Ramos (cell line): ENCODE measurements at regions not wholly inside any gene's neighbourhood (a gene's known extent, or its start where the extent isn't known, plus 50 kb on each side); places are given as distances from the start of the nearest gene placed in this dataset.
"Not testable (repeated sequence)": the region's sequence is repeated elsewhere in the genome, so short reads cannot be mapped to it uniquely, and the experiment has no call there.

Source experiments
- in situ Hi-C: fragments of 300-500 bp; cut with MboI; formaldehyde crosslinking; loops from one replicate; pipeline ENCODE4 v1.14.3; 2022; ENCODE audit warnings: low sequenced_read_pairs; ENCODE audit not compliant: unreplicated experiment

DNA sequence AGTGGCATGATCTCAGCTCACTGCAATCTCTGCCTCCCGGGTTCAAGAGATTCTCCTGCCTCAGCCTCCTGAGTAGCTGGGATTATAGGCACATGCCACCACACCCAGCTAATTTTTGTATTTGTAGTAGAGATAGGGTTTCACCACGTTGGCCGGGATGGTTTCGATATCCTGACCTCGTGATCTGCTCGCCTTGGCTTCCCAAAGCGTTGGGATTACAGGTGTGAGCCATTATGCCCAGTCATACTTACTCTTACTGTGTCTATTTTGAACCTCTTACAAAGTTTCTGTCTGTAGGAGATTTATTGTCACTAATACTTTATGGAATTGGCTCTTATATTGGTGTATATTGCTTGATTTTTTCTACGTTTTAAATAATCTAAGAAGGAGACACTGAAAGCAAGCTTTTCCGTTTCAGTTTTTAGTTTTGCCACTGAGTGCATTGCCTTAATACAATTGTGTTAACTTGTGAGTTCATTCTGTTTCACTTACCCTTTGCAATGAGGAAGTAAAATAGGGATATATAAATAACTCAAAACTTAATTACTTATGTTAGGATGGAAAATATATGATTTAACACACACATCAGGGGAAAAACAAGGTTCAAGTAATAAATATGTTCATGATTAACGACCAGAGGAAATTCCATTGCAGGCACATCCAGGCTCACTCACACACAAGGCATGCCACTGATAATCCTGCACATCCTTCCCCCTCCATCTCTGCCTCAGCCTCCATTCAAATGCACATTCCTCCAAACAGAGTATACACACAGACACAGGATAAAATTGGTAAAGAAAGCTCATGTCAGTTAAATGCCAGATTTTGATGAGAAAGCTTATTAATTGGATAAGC lies 279.3 kb upstream of the RASGRP1 start:
- in situ Hi-C loops: no loop called here

GRCh38 chr15:38844736-38845135 lies 280.1 kb upstream of the RASGRP1 start:
- in situ Hi-C loops: no loop called here

DNA sequence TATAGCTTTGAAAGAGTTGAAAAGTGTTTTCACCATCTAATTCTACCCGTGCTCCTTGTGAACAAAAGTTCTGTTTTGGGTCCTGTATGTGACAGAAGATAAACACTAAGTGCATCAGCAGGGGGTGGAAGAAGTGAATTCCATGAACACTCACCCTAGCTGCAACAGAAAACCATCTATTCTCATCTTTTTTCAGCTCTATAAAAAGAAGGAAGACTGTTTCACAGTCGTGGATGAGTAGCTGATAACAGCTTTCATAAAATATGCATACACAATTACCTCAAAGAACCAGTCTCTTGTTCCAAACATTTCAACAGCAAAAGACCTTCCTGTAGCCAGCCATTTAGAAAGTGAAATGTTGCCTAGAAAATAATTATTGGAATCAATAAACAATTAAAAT lies 281.7 kb upstream of the RASGRP1 start:
- in situ Hi-C loops: no loop called here

- in situ Hi-C loops: no loop called here
Measured at GRCh38 chr15:38847666-38848065, 283.1 kb upstream of the RASGRP1 start.

- in situ Hi-C loops: no loop called here
Measured at GRCh38 chr15:38849046-38849445, 284.4 kb upstream of the RASGRP1 start.

DNA sequence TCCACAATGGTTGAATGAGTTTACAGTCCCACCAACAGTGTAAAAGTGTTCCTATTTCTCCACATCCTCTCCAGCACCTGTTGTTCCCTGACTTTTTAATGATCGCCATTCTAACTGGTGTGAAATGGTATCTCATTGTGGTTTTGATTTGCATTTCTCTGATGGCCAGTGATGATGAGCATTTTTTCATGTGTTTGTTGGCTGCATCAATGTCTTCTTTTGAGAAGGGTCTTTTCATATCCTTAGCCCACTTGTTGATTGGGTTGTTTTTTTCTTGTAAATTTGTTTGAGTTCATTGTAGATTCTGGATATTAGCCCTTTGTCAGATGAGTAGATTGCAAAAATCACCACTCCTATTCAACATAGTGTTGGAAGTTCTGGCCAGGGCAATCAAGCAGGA lies 287.6 kb upstream of the RASGRP1 start:
- in situ Hi-C loops: not testable (repeated sequence)

DNA sequence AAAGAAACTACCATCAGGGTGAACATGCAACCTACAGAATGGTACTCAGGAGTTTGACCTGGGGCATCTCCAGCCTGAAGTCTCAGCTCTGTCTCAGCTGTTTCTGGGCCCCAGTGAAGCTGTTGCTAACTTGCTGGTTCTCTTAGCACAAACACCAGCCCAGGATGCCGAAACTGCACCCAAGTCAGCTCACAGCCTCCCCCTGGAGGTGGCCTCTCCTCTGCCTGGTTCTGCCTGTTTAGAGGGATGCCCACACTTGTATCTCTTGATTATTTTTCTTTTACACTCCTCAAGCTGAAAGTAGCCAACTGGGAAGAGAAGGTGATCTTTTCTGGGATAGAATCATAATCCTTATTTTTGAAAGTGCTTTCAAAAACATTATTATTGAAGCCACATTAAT lies 289.0 kb upstream of the RASGRP1 start:
- in situ Hi-C loops: no loop called here

GRCh38 chr15:38854506-38854905 lies 289.9 kb upstream of the RASGRP1 start:
- in situ Hi-C loops: no loop called here

GRCh38 chr15:38857814-38858213 lies 293.2 kb upstream of the RASGRP1 start:
- in situ Hi-C loops: no loop called here

- in situ Hi-C loops: no loop called here
Measured at GRCh38 chr15:38859574-38859973, 295.0 kb upstream of the RASGRP1 start.

DNA sequence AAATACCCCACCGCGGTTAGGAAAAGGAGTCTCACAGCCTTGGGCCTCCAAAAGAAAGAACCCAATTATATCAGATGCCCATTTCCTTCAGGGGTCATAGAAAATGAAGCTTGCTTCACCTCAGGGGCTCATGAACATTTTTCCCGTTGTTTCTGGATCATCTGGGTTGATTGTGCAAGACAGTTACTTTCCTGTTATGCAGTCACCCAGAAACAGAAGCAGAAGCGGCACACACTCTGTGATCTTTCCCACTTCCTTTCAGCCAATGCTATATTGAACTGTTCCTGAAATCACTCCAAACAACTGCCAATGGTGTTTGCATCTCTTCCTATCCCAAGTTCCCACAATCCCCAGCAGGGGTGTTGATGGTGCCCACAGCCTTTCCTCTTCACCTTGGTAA lies 295.6 kb upstream of the RASGRP1 start:
- in situ Hi-C loops: no loop called here

- in situ Hi-C loops: no loop called here
Measured at GRCh38 chr15:38860674-38861073, 296.1 kb upstream of the RASGRP1 start.

DNA sequence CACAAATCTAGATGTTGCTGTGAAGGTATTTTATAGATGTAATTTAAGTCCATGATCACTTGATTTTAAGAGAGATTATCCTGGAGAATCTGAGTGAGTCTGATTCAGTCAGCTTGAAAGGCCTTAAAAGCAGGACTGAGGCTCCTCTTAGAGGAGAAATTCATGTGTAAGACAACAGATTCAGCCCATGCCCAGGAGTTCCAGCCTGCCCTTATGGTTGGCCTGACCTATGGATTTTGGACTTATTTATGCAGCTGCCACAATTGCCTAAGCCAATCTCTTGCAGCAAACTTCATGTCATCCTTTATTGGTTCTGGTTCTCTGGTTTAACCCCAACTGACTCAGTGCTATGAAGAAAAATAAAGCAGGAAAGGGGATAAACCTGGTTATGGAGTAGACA lies 296.5 kb upstream of the RASGRP1 start:
- in situ Hi-C loops: no loop called here

DNA sequence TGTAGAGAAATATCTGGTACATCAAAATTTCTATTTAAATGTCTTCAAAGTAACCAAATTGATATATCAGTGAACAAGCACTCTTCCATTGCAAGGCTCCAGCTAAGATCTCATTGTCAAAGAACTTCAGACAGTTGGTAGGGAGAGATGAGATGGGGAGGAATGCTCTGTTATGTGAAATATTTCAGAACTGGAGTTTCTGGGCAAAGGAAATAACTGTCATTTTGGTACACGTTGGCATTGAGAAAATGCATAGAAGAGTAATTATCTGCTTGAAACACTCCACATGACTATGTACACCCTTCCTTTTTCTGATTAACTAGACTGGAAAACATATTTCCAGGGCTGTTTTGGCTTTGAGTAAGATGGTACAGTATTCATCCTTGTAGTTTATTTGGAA lies 297.5 kb upstream of the RASGRP1 start:
- in situ Hi-C loops: no loop called here

- in situ Hi-C loops: no loop called here
Measured at GRCh38 chr15:38863381-38863780, 298.8 kb upstream of the RASGRP1 start.

DNA sequence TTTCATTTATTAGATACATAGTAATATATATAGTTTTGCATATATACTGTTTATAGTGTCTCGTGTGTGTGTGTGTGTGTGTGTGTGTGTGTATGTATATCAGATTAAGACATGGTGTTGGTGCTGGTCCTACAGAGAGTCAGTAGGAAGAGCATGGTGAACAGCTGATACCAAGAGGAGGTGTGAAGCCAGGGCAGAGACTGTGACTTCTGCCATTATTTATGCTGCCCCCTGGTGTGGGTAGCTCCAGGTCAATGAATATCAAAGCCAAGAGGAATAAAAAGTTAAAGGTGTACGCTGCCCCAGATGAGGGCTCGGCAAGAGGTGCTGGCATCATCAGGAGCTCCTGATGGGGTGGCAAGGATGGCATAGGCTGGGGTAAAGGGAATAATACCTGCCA lies 299.5 kb upstream of the RASGRP1 start:
- in situ Hi-C loops: no loop called here

GRCh38 chr15:38864827-38865581 lies 300.4 kb upstream of the RASGRP1 start:
- in situ Hi-C loops: no loop called here

- in situ Hi-C loops: no loop called here
Measured at GRCh38 chr15:38867556-38867955, 302.9 kb upstream of the RASGRP1 start.

DNA sequence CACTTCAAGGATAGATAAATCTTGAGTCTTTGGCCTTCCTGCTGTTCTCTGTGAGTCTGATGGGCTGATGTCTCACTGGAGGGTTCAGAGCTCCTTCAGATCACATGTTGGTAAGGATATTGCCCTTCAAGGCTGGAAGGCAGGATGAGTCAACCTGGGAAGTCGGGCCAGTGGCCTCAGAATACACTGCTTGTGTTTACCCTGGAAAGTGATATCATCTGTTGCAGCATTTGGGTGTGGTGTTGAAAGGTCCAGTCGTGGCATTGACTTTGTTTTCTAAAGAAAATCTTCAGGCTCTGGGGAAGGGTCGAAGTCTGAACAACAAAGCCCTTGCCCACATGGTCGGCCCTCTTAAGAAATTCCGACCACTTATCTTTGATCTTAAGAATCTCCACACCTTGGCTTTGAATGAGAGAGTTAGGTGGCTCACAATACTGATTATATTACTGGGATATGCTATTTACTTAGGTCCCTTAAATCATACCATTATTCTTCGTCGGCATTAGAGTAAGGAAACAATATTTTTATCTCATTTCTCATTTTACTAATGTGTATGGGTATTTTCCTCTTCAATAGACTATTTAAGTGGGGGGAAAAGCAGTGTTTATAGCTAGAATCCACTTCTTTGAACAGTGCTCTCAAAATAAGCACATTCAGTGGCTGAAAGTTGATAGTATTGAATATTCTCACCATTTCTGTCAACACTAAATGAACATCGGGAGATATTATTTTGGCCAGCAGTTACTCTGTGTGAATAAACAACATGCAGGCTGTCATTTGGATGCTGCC lies 303.9 kb upstream of the RASGRP1 start:
- in situ Hi-C loops: no loop called here

GRCh38 chr15:38871638-38872037 lies 307.0 kb upstream of the RASGRP1 start:
- in situ Hi-C loops: no loop called here

DNA sequence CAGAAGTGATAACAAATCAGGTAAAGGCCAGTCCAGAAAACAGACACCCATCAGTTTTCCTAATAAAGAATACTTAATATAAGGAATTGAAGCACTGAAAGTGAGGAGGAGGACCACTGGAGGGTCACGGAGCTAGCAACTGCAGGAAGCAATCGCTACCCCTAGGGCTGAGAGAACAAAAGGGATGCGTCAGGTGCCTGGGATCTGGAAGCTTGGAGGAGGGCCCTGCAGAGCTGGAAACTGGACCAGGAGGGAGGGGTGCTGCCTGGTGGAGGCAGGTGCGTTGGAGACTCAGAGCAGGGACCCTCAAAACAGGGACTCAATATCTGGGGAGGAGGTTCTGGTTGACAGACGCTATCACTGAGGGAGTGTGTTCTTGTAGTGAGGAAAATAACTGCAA lies 308.1 kb upstream of the RASGRP1 start:
- in situ Hi-C loops: no loop called here
